ENCODE measurements at regions not wholly inside any gene's neighbourhood (a gene's known extent, or its start where the extent isn't known, plus 50 kb on each side); places are given as distances from the start of the nearest gene placed in this dataset.

DNA sequence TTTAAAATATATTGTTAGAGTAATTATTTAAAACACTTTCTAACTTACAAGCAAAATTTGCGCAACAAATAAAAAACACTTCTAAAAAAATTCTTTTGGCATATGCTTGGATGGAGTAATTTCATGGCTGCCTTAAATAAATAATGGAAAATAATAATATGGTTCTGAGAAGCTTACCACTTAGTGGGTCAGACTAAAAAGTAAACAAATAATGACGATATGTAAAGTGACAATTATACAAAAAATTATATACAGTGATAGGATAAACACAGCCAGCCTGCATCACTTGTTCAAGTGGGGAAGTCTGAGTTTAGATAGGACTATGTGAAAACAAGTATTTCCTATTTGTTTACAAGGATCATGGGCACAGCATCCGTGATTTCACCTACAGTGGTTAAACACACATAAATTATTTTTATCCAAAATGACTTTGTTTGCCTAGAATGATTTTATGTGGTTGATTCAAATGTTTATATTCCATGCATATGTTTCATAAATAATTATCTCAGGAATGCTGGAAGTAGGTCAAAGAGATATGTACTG is 141.7 kb upstream of the SEMA3D start:
- DNase-seq (ENCODE audit: low read depth) = no peak
- TF ChIP-seq, protein P1, sequence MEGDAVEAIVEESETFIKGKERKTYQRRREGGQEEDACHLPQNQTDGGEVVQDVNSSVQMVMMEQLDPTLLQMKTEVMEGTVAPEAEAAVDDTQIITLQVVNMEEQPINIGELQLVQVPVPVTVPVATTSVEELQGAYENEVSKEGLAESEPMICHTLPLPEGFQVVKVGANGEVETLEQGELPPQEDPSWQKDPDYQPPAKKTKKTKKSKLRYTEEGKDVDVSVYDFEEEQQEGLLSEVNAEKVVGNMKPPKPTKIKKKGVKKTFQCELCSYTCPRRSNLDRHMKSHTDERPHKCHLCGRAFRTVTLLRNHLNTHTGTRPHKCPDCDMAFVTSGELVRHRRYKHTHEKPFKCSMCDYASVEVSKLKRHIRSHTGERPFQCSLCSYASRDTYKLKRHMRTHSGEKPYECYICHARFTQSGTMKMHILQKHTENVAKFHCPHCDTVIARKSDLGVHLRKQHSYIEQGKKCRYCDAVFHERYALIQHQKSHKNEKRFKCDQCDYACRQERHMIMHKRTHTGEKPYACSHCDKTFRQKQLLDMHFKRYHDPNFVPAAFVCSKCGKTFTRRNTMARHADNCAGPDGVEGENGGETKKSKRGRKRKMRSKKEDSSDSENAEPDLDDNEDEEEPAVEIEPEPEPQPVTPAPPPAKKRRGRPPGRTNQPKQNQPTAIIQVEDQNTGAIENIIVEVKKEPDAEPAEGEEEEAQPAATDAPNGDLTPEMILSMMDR (conservative IDR thresholded peaks at IDR 0.05; ENCODE audit: low read depth, low read length) = no peak

DNA sequence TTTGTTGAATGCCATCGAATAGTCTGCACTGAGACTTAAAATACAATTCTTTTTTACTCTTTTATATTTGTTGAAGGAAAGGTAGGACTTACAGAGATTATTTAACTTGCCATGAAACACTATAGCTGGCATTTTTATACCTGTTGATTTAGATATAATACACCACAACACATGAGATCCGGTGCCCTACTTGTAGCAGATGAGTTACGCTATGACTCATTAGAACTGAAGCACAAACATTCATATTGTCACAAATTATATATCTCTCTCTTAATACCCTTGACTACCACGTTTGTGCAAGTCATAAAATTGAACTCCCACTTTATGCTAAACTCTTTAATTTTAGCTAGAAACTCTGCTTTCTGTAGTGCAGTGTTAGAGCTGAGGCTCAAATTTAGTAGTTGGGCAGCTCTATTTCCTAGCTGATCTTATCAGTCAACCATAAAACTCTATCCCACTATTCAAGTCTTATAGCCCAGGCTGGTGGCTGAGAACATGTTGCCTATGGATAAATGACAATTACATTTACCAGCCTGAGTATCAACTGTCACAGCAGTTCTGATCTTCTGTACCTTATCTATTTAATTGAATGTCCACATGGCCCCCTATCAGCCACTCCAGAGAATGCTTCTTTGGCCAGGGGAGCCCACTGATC is 137.4 kb upstream of the SEMA3D start:
- no peak overlapping the region for H3K4me3 ChIP-seq (ENCODE audit: low read depth, low read length)
- TF ChIP-seq, protein P1 (conservative IDR thresholded peaks at IDR 0.05; ENCODE audit: low read depth, low read length) = no peak
- no peak for DNase-seq (ENCODE audit: low read depth)

More for the DNA sequence above, 141.7 kb upstream of the SEMA3D start:
- H3K4me3 ChIP-seq (ENCODE audit: low read depth, low read length) = no peak overlapping the region

DNA sequence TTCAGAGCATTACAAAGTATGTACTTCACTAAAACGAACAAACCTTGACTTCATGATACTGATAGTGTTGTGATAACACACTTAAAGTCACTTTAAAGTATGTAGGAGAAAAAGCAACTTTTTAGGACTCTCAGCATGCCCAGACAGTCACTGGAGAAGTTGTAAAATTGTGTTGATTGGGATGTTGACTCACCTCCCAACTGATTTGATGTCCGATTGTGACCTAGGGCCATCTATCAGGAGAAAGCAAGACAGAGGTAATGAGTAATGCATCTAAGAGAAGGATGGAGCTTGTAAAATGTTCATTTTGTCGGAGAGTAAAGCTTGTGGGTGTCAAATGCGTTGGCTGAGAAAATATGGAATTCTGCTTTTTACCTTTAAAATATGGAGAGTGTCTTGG is 135.4 kb upstream of the SEMA3D start:
- TF ChIP-seq, protein P1 (conservative IDR thresholded peaks at IDR 0.05; ENCODE audit: low read depth, low read length) = no peak
- DNase-seq (ENCODE audit: low read depth) = no peak

DNA sequence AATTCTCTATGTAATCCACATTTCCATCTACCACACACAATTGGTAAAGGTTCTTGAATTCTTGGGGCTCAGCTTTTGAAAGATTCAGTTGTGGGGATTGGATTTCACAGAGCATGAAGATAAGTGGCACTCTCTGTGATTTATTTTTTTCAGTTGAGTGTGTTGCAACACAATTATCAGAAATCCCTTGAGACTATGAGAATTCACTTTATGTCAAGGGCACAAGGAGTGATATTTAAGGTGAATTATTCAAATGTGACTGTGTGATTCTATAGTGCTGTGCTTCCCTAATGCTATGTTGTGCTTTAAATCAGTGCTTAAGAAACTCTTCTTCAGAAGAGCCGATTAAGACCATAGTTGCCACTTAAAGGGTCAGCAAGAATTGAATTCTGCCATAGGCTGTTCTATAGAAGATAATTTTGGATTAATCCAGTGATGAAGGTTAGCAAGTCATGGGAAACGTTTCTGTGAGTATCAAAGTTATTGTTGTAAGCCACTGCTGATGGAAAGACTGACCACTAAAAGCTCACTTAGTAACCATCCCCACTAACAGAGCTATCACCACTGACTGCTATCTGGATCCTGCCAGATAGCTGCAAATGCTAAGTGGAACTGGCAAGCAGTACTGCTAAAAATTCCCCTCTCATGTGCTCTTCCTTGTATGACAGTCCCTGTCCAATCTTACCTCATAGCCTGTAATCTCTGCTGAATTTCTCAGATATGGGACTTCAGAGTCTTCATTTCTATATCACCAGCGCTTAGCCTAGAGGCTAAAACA is 134.0 kb upstream of the SEMA3D start:
- H3K4me3 ChIP-seq (ENCODE audit: low read depth, low read length) = no peak overlapping the region
- TF ChIP-seq, protein P1 (conservative IDR thresholded peaks at IDR 0.05; ENCODE audit: low read depth, low read length) = no peak
- DNase-seq (ENCODE audit: low read depth) = no peak

More for the DNA sequence above, 135.4 kb upstream of the SEMA3D start:
- H3K4me3 ChIP-seq (ENCODE audit: low read depth, low read length) = no peak overlapping the region

DNA sequence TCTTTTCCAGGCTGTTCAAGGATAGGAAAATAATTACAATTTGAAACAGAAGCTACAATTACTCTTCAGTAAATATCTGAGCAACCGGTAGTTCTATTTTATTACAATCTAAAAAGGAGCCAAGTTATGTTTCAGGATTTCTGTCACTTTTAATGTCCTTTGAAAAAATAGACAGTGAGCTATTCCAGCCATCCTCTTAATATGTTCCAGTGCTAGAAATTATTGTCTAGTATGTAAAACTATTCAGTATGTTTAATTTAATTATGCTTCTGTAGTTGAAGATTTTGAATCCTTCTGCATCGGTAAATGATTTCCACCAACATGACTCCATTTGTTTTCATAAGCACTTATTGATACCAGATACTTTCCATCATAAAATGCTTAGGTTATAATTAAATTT is 129.6 kb upstream of the SEMA3D start:
- H3K4me3 ChIP-seq (ENCODE audit: low read depth, low read length) = no peak overlapping the region
- no peak for DNase-seq (ENCODE audit: low read depth)
- TF ChIP-seq, protein P1 (conservative IDR thresholded peaks at IDR 0.05; ENCODE audit: low read depth, low read length) = no peak

DNA sequence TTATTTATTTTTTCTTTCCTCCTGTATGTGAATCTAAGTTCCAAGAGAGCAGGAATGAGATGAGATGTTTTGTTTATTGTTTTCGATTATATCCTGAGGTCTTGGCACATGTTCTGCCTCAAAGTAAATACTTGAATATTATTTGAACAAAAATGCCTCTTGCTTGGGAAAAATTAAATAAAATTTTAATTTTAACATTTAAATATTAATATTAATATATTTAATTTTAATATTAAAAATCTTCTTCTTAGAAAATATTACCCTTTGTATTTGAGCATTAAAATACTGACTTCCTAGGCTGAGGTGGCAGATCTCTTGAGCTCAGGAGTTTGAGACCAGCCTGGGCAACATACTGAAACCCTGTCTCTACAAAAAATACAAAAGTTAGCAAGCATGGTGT is 123.4 kb upstream of the SEMA3D start:
- TF ChIP-seq, protein P1 (conservative IDR thresholded peaks at IDR 0.05; ENCODE audit: low read depth, low read length) = no peak
- no peak overlapping the region for H3K4me3 ChIP-seq (ENCODE audit: low read depth, low read length)
- no peak for DNase-seq (ENCODE audit: low read depth)

Data from epithelial cell of proximal tubule (primary cell).